K562 (cell line): ENCODE measurements at regions not wholly inside any gene's neighbourhood (a gene's known extent, or its start where the extent isn't known, plus 50 kb on each side); places are given as distances from the start of the nearest gene placed in this dataset.

Experiments used
- ATAC-seq: fragments of 200-7000 bp; cut with Tn5 transposase; 3 replicates; pipeline ENCODE4 v1.9.1; 2020; ENCODE audit warnings: moderate library complexity
- BruUV-seq: library from RNA; stranded (reverse); fragments of 400-500 nt; replicated peaks from 2 replicates; lab custom pipeline; 2021; lab: Mats Ljungman, UMichigan
- CTCF ChIA-PET: fragments of 300-600 bp; formaldehyde crosslinking; extraction: SDS; loops from one replicate; lab custom pipeline; 2021; ENCODE audit warnings: low intra/inter-chr PET ratio; lab: Yijun Ruan, JAX
- POLR2A ChIA-PET: fragments of 300-600, 350-650 bp; sonication (Branson Sonifier 250); formaldehyde crosslinking; extraction: SDS; loops from one replicate; lab custom pipeline; 2021; ENCODE audit warnings: antibody characterized with exemption, inconsistent platforms; lab: Yijun Ruan, JAX
- DNase-seq, 4 experiments: peaks; one replicate each; pipeline versions ENCODE4 v3.0.0 to v3.0.0-alpha.2; 2011 to 2018; ENCODE audit warnings: low spot score in 3 of 4, mixed read lengths in 3 of 4; ENCODE audit errors: extremely low read depth in 1 of 4
- FAIRE-seq: peaks from 2 replicates; lab custom pipeline; 2011; peaks lifted over from hg19 to GRCh38; lab: Jason Lieb, UNC
- H2AFZ ChIP-seq: 2 replicates; pipeline ENCODE4 v1.6.0; 2011; ENCODE audit warnings: low read depth, low read length, control low read depth, inconsistent platforms
- H3K27ac ChIP-seq: fragments of 200-600 bp; 3 replicates; pipeline ENCODE4 v1.8.0; 2011; ENCODE audit warnings: low read depth, mild to moderate bottlenecking, control low read depth, inconsistent platforms, low read length, moderate library complexity, mixed read lengths; ENCODE audit errors: extremely low read depth
- H3K27me3 ChIP-seq, 2 experiments: fragments of 300-600 bp in 1 of 2; 2 replicates in 1 of 2; 3 replicates in 1 of 2; pipeline versions ENCODE4 v1.6.0 to v1.8.0; 2011; ENCODE audit warnings: inconsistent platforms in 2 of 2, low read length in 2 of 2, mild to moderate bottlenecking in 1 of 2, mixed read lengths in 1 of 2, moderate library complexity in 1 of 2; ENCODE audit not compliant: control insufficient read depth in 2 of 2, insufficient read depth in 2 of 2
- H3K36me3 ChIP-seq: fragments of 300-600 bp; 3 replicates; pipeline ENCODE4 v1.8.0; 2011; ENCODE audit warnings: mild to moderate bottlenecking, low read length, inconsistent platforms; ENCODE audit not compliant: control insufficient read depth, insufficient read depth
- H3K4me1 ChIP-seq, 2 experiments: fragments of 200-600 bp in 1 of 2; replicated peaks in 1 of 2; 2 replicates in 1 of 2; 3 replicates in 1 of 2; pipeline versions ENCODE4 v1.5.1 to v1.8.0; 2011; ENCODE audit warnings: inconsistent platforms in 2 of 2, low read length in 2 of 2, mild to moderate bottlenecking in 1 of 2, mixed read lengths in 1 of 2, moderate library complexity in 1 of 2; ENCODE audit not compliant: control insufficient read depth in 2 of 2, insufficient read depth in 2 of 2
- H3K4me2 ChIP-seq: 2 replicates; pipeline ENCODE4 v1.6.1; 2011; ENCODE audit warnings: low read length, control low read depth, inconsistent platforms, mixed read lengths; ENCODE audit not compliant: insufficient read depth
- H3K4me3 ChIP-seq: fragments of 200-600 bp; sonication (generic), shearing (Covaris generic); 2 replicates; pipeline ENCODE4 v1.5.1; 2016; ENCODE audit warnings: control low read depth, inconsistent platforms
- H3K79me2 ChIP-seq: fragments of 200-600 bp; 3 replicates; pipeline ENCODE4 v1.8.0; 2011; ENCODE audit warnings: low read length, inconsistent platforms; ENCODE audit not compliant: control insufficient read depth, insufficient read depth
- H3K9ac ChIP-seq, 2 experiments: 2 replicates each; pipeline versions ENCODE4 v1.6.0 to v1.6.1; 2011; ENCODE audit warnings: low read depth in 2 of 2, low read length in 2 of 2, control low read depth in 1 of 2, inconsistent platforms in 1 of 2, mild to moderate bottlenecking in 1 of 2, mixed read lengths in 1 of 2; ENCODE audit not compliant: insufficient read depth in 1 of 2
- H3K9me1 ChIP-seq: one replicate; pipeline ENCODE4 v1.6.0; 2011; ENCODE audit warnings: inconsistent platforms, mild to moderate bottlenecking, low read length, moderate library complexity; ENCODE audit not compliant: control insufficient read depth, insufficient read depth
- H3K9me3 ChIP-seq: replicated peaks from 2 replicates; pipeline ENCODE4 v1.5.1; 2011; ENCODE audit warnings: low read depth, low read length, inconsistent platforms; ENCODE audit not compliant: control insufficient read depth, insufficient read depth
- H4K20me1 ChIP-seq: replicated peaks from 2 replicates; pipeline ENCODE4 v1.6.1; 2011; ENCODE audit warnings: low read length, inconsistent platforms, mixed read lengths; ENCODE audit not compliant: control insufficient read depth, insufficient read depth
- BRD9 ChIP-seq: fragments of 450-650 bp; IDR thresholded peaks from 2 replicates; pipeline ENCODE4 v1.6.1; 2018; ENCODE audit warnings: low read depth; ENCODE audit not compliant: partially characterized antibody
- JUND ChIP-seq, 2 experiments: IDR thresholded peaks; 2 replicates in 1 of 2; 3 replicates in 1 of 2; pipeline ENCODE4 v1.6.1; 2011; ENCODE audit warnings: borderline replicate concordance in 2 of 2, low read depth in 2 of 2, low read length in 2 of 2, improper control_type of control experiment in 1 of 2, missing biosample characterization in 1 of 2, missing genetic modification characterization in 1 of 2, missing genetic modification reagents in 1 of 2
- KDM1A ChIP-seq, 2 experiments: fragments of 450-650 bp; IDR thresholded peaks; 2 replicates each; pipeline ENCODE4 v1.6.1; 2016; ENCODE audit warnings: mild to moderate bottlenecking in 2 of 2
- NCOA4 ChIP-seq: fragments of 450-650 bp; IDR thresholded peaks from 2 replicates; pipeline ENCODE4 v1.6.1; 2018; ENCODE audit warnings: mild to moderate bottlenecking; ENCODE audit not compliant: partially characterized antibody
- NRF1 ChIP-seq, 2 experiments: fragments of 450-650 bp; IDR thresholded peaks in 1 of 2; conservative IDR thresholded peaks in 1 of 2; 2 replicates each; pipeline ENCODE4 v1.6.1; 2014; ENCODE audit warnings: mild to moderate bottlenecking in 2 of 2
- ZFP30 ChIP-seq: fragments of 250-450 bp; sonication (Bioruptor Pico); IDR thresholded peaks from 2 replicates; pipeline ENCODE4 v1.8.0; 2022; ENCODE audit warnings: moderate library complexity, mild to moderate bottlenecking, inconsistent platforms, borderline replicate concordance
- ZNF347 ChIP-seq: fragments of 450-650 bp; formaldehyde crosslinking; IDR thresholded peaks from 2 replicates; pipeline ENCODE4 v1.4.0; 2020; ENCODE audit warnings: low read depth, mild to moderate bottlenecking, moderate library complexity
- ZNF75A ChIP-seq: fragments of 450-650 bp; formaldehyde crosslinking; IDR thresholded peaks from 2 replicates; pipeline ENCODE4 v1.4.0; 2020; ENCODE audit warnings: mild to moderate bottlenecking
- ZNF79 ChIP-seq: fragments of 250-450 bp; sonication (Bioruptor Pico); IDR thresholded peaks from 2 replicates; pipeline ENCODE4 v1.4.0; 2020; ENCODE audit warnings: low read depth, mild to moderate bottlenecking, moderate library complexity
- ZSCAN29 ChIP-seq: fragments of 450-650 bp; IDR thresholded peaks from 2 replicates; pipeline ENCODE4 v1.6.1; 2017
- WGBS: fragments of 100-300 bp; shearing (Covaris generic); methylation state at CpG from one replicate; pipeline ENCODE4 v1.1.6; 2016; ENCODE audit warnings: low coverage, mixed read lengths; ENCODE audit not compliant: insufficient coverage; ENCODE audit errors: missing lambda C conversion rate; 5-methylcytosine and 5-hydroxymethylcytosine counted together
- in situ Hi-C: fragments of 300-500 bp; cut with MboI; formaldehyde crosslinking; loops from 4 replicates; pipeline ENCODE4 v1.15.0; 2018; ENCODE audit warnings: inconsistent platforms, mixed read lengths
- intact Hi-C: fragments of 100-400 bp; cut with micrococcal nuclease; formaldehyde crosslinking; loops from 2 replicates; pipeline ENCODE4 v1.14.2; 2022
- TF ChIP-seq, protein P1 (sequence below): sonication (generic); formaldehyde crosslinking; IDR thresholded peaks from 2 replicates; pipeline ENCODE4 v1.9.0; 2022; ENCODE audit warnings: mild to moderate bottlenecking, missing genetic modification reagents
- TF ChIP-seq, protein P2 (sequence below): fragments of 250-450 bp; sonication (Bioruptor Pico); IDR thresholded peaks from 2 replicates; pipeline ENCODE4 v1.5.0; 2021
- TF ChIP-seq, protein P3 (sequence below): fragments of 450-650 bp; IDR thresholded peaks from 2 replicates; pipeline ENCODE4 v1.7.0; 2016; ENCODE audit warnings: borderline replicate concordance

DNA sequence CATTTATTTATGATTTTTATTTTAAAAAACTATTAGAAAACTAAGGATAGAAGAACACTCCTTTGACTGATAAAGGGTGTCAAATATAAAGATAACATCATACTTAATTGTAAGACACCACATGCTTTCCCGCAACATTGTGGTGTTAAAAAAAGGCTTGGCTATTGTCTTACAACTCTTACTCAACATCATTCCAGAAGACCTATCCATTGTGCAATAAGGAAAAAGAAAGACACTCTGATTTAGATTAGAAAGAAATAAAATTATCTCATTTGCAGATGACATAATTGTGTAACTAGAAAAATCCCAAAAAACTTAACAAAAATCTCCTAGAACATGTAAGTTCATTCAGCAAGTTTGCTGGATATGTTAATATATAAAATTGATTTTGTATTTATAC is 296.7 kb upstream of the GNAI1 start (continued):
- TF ChIP-seq, protein P1, sequence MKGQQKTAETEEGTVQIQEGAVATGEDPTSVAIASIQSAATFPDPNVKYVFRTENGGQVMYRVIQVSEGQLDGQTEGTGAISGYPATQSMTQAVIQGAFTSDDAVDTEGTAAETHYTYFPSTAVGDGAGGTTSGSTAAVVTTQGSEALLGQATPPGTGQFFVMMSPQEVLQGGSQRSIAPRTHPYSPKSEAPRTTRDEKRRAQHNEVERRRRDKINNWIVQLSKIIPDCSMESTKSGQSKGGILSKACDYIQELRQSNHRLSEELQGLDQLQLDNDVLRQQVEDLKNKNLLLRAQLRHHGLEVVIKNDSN (CRISPR knock-in tag) = no peak

DNA sequence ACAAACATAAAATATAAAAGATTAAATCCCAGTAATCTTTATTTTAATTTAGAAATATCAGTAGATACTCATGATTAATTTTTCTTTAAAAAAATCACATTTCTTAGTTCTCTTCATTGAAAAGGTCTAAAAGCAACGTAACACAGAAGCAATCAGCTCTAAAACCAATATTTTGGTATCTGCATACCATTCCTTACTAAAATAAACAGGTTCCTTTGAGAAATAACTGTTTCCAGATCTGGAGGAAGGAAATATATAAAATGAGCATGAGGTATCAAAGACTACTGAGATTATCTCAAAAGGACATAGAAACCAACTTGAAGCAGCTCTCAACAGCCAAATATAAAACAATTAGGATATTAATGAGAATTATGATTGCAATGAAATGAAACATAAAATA is 301.0 kb upstream of the GNAI1 start:
- ATAC-seq = no peak
- 0 out of 2 replicates have a peak, but pooled peaks cover 2% of the 10 kb centered on the region for H3K9me3 ChIP-seq
- H3K4me3 ChIP-seq = no peak overlapping the region
- WGBS = 0% methylated on average over 1 of the region's 1 CpG
- no peaks in the 10 kb centered on the region for H3K4me1 ChIP-seq
- POLR2A ChIA-PET = no interaction called here
- H3K27ac ChIP-seq = no peak overlapping the region
- BruUV-seq = no TSS peak
- TF ChIP-seq ZNF75A (CRISPR knock-in tag) (no peak), ZFP30 (no peak), ZNF347 (CRISPR knock-in tag) (no peak)
- no peak for DNase-seq
- in situ Hi-C loops = no loop called here
- no peaks in the 10 kb centered on the region for H3K36me3 ChIP-seq
- CTCF ChIA-PET = no interaction called here
- H4K20me1 ChIP-seq = no peaks in the 10 kb centered on the region
- no peaks in the 10 kb centered on the region for H3K27me3 ChIP-seq
- intact Hi-C loops = no loop called here
- FAIRE-seq = no peak
- H3K9me1 ChIP-seq = no peaks in the 10 kb centered on the region
- H3K79me2 ChIP-seq = no peaks in the 10 kb centered on the region
- no peak overlapping the region for H2AFZ ChIP-seq
- no peak overlapping the region for H3K9ac ChIP-seq
- no peak overlapping the region for H3K4me2 ChIP-seq

DNA sequence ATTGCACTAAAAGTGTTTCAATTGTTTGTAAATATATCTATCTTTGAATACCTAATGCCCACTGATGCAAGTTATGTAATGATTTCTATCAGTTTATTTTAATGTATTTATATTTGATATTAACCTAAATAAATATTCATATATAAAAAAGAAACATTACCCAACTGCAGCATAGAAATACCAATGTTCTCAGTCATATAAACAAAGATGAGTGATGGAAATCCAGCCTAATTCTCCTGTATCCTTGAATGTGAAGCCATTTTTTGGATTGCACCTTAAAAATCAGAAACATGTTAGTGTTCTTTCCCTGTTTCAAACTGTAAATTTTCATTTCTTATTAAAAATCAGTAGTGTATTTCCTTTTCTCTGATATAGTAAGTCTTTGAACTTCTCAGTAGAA is 305.8 kb upstream of the GNAI1 start:
- in situ Hi-C loops = no loop called here
- 0 out of 2 replicates have a peak, but pooled peaks cover 2% of the 10 kb centered on the region for H3K9me3 ChIP-seq
- no peak for ATAC-seq
- H3K36me3 ChIP-seq = no peaks in the 10 kb centered on the region
- intact Hi-C loops = no loop called here
- H3K27me3 ChIP-seq = no peaks in the 10 kb centered on the region
- no peak overlapping the region for H3K4me2 ChIP-seq
- no peaks in the 10 kb centered on the region for H3K9me1 ChIP-seq
- no peaks in the 10 kb centered on the region for H3K79me2 ChIP-seq
- DNase-seq = no peak
- no peak overlapping the region for H3K27ac ChIP-seq
- ChIA-PET POLR2A (no interaction called here), CTCF (no interaction called here)
- no TSS peak for BruUV-seq
- no peak overlapping the region for H3K4me3 ChIP-seq
- no peaks in the 10 kb centered on the region for H3K4me1 ChIP-seq
- H3K9ac ChIP-seq = no peak overlapping the region
- no peak for FAIRE-seq
- H4K20me1 ChIP-seq = no peaks in the 10 kb centered on the region
- H2AFZ ChIP-seq = no peak overlapping the region
- TF ChIP-seq JUND (IDR thresholded peaks at IDR 0.05; ENCODE audit: borderline replicate concordance, low read depth, low read length) = no peak
- TF ChIP-seq JUND (tag; IDR thresholded peaks at IDR 0.05; ENCODE audit: borderline replicate concordance, low read depth, low read length) = no peak
- TF ChIP-seq ZNF79 (CRISPR knock-in tag) = no peak
- TF ChIP-seq, protein P2, sequence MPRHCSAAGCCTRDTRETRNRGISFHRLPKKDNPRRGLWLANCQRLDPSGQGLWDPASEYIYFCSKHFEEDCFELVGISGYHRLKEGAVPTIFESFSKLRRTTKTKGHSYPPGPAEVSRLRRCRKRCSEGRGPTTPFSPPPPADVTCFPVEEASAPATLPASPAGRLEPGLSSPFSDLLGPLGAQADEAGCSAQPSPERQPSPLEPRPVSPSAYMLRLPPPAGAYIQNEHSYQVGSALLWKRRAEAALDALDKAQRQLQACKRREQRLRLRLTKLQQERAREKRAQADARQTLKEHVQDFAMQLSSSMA (CRISPR knock-in tag) = no peak
- TF ChIP-seq KDM1A (IDR thresholded peaks at IDR 0.05) = no peak
- no peak for TF ChIP-seq NCOA4
- no peak for TF ChIP-seq NRF1 (conservative IDR thresholded peaks at IDR 0.05 in 1 of 2, IDR thresholded peaks at IDR 0.05 in 1 of 2)
- TF ChIP-seq BRD9 = no peak
- no peak for TF ChIP-seq ZSCAN29
- TF ChIP-seq, protein P3, sequence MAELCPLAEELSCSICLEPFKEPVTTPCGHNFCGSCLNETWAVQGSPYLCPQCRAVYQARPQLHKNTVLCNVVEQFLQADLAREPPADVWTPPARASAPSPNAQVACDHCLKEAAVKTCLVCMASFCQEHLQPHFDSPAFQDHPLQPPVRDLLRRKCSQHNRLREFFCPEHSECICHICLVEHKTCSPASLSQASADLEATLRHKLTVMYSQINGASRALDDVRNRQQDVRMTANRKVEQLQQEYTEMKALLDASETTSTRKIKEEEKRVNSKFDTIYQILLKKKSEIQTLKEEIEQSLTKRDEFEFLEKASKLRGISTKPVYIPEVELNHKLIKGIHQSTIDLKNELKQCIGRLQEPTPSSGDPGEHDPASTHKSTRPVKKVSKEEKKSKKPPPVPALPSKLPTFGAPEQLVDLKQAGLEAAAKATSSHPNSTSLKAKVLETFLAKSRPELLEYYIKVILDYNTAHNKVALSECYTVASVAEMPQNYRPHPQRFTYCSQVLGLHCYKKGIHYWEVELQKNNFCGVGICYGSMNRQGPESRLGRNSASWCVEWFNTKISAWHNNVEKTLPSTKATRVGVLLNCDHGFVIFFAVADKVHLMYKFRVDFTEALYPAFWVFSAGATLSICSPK = no peak
